ENCODE measurements at regions not wholly inside any gene's neighbourhood (a gene's known extent, or its start where the extent isn't known, plus 50 kb on each side); places are given as distances from the start of the nearest gene placed in this dataset.
A peak's percentile ranks its signal among the peaks of the same experiment; 100 is the strongest.
"Not testable (repeated sequence)": the region's sequence is repeated elsewhere in the genome, so short reads cannot be mapped to it uniquely, and the experiment has no call there.

DNA sequence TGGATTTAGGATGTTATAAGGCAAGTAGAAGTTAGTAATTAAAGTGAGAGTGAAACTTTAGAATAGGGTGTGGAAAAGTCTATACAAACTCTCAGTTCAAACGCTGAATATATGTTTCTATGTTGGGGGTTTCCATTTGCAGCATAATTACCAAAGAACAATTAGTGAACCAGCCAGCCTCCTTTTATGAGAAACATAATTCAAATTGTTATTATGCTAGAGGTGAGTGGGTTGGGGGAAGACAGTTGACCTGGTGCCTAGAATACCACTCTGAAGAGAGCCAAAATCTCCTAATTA, 435.8 kb downstream of the MDFIC start:
- DNase-seq (ENCODE audit: low read depth, low spot score) = no peak

DNA sequence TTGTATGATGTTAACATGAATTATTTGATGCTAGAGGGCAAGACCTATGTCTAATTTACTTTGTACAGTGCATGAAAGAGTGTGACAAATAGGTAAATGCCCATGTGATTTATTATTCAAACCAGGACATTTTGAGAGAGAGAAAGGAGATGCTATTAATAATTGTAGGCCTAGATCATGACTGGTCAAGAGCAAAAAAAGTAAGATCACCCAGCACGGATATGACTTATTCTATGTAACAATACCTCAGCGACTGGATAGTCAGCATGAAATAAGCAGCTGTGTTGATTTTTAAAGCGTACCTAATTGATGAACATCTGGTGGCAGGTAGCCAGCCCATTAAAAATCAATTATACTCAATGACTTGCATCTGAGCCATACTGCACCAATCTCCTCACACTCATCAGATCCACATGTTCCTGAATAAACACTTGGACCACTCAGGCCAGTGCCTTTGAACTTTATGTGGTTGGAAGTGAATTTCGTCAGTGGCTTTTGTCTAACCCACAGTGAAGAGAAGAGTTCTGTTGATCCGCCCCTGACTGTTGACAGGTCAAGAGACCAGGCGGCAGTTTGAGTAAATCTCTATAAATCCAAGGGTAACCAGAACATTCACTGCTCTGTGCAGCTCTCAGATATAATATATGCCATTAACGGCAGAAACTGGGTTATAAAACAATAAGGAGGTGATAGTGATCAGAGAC, 435.3 kb downstream of the MDFIC start:
- no peak for DNase-seq (ENCODE audit: low read depth, low spot score)

DNA sequence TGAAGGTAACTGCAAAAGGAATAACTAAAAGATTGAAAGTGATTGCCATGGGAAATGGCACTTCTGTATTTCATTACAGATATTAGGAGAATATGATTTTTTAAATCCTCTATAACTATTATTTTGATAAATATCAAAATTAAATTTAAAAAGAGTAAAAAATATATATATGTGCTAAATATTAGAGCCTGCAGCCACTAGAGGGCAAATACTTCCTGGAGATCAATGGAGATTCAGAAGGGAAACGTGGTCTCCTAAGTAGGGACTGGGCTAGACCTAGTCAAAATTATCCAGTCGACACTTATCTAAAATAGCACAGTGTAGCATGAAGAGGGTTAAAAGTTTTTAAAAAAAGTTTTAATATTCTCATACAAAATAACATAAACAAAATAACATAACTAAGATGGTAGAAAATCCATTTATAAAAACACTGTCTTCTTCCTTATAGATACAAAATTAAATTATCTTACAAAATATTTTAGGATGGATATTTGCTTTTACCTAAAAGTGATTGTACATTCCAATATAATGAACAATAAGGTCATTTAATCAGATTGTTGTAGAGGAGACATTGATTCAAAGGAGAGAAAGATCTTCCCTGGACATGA, 434.3 kb downstream of the MDFIC start:
- no peak for DNase-seq (ENCODE audit: low read depth, low spot score)

DNA sequence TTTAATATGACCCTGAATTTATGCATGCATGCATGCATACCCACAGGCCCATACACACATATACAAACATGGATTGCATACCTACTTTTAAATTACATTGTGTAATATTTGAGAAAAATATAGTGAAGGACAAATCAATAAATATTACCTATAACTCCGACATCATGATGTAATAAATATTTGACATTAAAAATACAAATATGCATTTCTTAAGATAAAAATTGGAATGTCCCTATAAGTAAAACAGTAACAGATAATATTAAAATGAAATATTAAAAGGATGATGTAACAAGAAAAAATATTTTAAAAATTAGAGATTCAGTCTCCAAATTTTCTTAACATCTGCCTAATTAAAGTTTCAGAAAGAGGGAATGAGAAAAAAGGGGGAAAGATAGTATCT, 433.0 kb downstream of the MDFIC start:
- no peak for DNase-seq (ENCODE audit: low read depth, low spot score)

DNA sequence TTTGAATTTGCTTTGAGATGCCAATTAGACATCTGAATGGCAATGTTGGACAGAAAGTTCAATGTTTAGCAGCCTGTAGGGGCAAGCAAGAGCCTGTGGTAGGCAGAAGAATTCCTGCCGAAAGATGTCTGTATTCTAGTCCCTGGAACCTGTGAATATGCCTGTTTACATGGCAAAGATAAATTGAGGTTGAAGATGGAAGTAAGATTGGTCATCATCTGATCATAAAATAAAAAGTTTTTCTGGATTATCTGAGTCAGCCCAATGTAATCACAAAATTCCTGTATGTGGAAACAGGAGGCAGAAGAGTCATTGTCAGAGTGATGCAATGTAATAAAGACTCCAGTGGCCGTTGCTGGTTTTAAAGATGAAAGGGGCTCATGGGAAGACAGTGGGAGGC, 430.5 kb downstream of the MDFIC start:
- DNase-seq (ENCODE audit: low read depth, low spot score) = no peak

DNA sequence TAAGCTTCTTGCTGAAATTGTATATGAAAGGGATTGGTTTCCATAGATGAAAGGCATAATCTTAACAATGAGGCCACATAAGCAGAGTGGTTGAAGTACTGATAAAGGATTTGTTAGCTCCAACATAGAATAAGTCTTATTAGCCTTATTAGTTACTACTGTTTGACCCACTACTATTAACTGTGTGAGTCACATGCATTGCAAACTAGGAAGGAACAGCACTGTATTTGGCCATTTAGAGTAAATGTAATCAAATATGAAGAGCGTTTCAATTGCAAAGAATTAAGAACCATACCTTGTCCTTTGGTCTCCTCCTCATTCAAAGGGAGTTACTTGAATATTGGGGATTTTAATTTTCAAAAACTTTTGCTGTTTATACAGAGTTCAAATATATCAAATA, 428.9 kb downstream of the MDFIC start:
- DNase-seq (ENCODE audit: low read depth, low spot score) = no peak

DNA sequence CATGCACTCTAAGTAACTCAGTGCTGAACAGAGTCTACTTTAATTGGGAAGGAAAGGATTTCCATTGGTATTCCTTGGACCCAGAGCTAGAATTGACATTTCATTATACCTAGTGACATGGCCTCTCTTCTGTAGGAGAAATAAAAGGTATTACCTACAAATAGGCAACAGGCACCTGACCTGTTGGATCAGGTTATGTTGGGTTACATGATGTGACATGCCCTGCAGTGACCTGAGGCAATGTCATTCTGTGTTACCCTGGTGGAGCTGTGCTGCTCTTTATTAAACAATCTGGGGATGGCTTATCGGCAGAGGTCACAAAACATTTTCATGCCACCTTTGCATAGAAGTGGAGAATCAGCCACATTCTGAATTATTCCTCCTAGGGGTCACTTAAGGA, 427.7 kb downstream of the MDFIC start:
- no peak for DNase-seq (ENCODE audit: low read depth, low spot score)

DNA sequence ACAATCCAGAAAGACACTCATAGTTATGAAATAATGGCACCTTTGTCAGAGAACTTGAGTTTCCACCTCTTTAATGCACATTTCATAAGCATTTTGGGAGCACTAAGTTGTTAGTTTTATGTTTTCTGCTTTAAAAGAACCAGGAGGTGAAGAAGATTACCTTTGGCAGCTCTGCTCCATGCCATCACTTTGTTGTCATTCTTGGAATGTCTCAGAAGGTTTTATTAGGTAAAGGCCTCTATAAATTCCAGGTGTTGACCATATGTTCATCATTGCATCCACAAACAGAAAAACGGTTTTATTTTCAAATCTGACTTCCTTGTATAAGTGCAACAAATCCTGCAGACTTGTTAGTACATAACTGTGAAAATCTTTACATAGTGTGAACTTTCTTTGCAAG, 424.8 kb downstream of the MDFIC start:
- DNase-seq (ENCODE audit: low read depth, low spot score) = no peak

DNA sequence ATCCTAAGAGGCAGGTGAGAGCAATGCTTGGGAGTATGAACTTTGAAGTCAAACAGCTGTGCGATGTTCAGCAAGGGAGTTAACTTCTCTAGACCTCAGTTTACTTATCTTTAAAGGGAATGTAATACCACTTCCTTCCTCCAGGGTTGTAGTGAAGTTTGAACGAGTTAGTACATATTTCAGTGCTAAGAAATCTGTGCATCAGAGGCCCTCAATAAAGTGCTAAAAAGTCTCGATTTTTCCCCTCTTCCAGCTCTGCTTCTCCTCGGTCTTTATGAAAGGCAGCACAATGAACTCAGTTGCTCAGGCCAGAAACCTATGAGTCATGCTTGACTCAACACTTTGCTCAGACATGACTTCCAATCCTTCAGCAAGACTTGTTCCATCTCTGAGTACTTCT, 418.9 kb downstream of the MDFIC start:
- peak; percentile 13 for DNase-seq (ENCODE audit: low read depth, low spot score)

DNA sequence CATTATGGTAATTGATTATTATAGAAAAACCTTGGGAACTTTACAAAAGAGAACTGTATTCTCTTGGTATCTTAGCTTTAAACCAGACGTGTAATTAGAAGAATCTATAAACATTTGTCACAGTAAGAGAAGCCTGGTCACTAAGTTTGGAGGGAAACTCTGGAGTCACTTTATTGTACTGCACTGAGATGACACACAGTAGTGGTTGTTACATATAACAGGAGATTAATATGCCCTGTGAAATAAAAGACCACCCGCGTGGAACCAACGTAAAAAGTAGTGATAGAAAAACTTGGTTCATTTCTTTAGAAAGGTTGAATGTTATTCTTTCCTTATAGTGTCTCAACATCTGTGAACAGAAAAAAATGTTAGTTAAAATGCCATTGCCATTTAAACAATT, 416.1 kb downstream of the MDFIC start:
- no peak for DNase-seq (ENCODE audit: low read depth, low spot score)

DNA sequence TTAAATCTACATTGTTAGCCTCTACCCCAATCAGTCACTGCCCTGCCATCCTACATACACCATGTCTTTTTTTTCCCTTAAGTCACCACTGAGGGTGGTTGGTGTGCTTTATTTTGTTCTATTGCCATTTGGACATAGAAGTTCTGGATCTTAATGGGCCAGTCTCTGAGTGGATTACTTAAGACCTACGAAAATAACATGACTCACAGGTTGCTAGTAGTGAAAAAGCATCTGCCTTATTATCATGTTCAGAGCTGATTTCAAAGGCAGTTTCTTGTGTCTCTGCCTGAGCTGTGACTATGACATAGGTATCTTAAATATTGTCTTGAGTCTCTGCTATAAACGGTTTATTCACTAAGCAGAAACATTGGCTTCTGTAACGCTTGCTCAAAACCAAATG, 410.8 kb downstream of the MDFIC start:
- DNase-seq (ENCODE audit: low read depth, low spot score) = no peak

DNA sequence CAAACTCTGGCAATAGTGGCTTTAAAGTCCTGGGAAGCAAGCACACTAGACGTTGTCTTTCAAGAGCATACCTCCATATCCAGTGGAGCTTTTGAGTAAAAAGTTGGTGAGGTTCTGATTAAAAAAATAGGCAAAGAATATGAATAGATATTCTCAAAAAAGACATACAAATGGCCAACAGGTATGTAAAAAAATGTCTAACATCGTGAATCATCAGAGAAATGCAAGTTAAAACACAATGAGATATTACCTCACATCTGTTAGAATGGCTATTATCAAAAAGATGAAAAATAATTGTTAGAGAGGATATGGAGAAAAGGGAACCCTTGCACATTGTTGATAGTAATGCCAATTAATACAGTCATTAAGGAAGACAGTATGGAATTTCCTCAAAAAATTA, 407.1 kb downstream of the MDFIC start:
- DNase-seq (ENCODE audit: low read depth, low spot score) = no peak

DNA sequence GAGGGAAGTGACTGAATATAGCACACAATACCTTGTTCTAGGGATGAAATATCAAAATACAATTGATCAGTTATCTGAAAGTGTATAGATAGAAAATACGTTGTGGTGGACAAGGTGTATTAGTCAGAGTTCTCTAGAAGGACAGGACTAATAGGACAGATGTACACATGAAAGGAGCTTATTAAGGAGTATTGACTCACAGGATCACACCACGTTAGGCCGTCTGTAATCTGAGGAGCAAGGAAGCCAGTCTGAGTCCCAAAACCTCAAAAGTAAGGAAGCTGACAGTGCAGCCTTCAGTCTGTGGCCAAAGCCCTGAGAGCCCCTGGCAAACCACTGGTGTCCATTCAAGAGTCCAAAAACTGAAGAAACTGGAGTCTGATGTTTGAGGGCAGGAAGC, 406.1 kb downstream of the MDFIC start:
- no peak for DNase-seq (ENCODE audit: low read depth, low spot score)

DNA sequence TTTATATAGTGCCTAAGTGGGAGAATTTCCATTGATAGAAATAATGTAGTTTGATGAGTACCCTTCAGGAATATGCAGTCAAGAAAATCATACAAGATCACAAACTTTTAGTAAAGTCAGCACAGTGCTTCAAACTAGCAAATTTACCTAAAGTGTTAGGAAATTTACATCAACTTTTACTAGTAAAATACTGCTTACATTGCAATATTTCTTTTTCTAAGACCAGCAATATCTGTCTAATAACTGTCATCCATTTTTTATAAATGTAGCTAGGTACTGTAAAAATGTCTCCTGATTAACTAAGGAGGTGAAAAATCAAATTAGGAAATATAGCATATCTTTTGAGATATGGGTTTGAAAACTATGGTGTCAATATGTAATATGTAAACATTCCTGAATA, 405.4 kb downstream of the MDFIC start:
- DNase-seq (ENCODE audit: low read depth, low spot score) = no peak

DNA sequence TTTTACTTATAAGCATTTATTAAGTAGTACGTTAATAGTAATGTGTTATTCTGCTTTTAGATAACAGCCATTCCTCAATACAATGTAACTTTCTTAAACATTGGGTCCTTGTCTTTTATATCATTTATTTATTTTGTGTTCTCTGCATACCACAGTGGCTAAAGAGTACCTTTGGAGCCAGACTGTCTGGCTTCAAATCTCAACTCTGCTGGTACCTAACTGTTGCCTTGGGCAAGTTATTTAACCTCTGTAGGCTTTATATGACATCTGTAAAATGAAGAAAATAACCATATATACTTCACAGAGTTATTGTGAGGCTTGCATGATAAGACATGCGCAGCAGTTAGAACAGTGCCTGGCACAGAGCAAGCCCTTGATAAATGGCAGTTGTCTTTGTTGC, 397.6 kb downstream of the MDFIC start:
- no peak for DNase-seq (ENCODE audit: low read depth, low spot score)

DNA sequence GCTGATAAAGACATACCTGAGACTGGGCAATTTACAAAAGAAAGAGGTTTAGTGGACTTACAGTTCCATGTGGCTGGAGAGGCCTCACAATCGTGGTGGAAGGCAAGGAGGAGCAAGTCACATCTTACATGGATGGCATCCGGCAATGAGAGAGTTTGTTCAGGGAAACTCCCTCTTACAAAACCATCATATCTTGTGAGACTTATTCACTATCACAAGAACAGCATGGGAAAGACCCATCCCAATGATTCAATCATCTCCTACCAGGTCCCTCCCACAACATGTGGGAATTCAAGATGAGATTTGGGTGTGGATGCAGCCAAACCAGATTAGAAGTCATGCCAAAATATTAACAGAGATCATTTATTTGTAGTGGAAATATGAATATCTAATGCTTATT, 388.4 kb downstream of the MDFIC start:
- not testable (repeated sequence) for DNase-seq (ENCODE audit: low read depth, low spot score)

DNA sequence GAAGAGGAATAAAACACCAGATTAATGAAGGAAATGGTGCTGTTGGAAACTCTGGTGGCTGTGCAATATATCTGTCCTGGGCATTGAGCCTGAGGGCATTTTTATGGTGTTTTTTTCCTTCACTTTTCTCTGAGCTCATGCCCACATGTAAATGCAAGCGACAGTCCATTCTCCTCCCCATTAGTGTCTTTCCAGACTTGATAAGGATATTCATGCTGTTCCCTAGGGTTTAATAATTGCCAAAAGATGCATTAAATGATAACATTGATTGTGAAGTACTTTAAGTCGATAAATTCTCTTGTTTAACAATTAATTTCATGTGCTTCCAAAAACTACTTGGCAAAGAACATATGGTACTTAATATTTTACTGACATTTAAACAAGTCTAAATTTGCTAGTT, 384.7 kb downstream of the MDFIC start:
- no peak for DNase-seq (ENCODE audit: low read depth, low spot score)

DNA sequence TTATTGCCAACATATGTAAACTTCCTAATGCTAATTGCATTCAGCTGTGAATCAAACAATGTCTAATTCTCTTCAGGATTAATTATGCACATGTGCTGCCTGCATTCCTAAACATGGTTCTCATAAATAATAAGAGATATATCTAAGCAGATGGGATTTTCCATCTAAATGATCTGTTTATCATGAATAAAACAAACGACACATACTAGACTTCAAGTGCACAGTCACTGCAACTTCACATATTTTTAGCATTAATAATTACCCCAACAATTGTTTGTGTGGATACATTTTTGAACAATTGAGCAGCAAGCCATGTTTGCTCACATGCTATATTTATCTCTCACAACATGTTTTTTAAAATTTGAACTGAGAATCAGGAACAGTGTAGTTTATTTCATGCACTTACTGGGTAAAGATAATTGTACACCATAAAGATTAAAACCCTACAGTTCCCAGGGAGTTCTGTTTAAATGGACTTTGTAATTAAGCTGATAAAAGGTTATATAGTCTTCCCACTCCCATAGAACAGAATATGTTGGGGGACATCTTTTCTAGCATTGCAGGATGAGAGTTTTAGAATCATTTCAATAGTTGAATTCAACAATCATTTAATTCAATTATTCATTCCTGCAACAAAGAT, 378.5 kb downstream of the MDFIC start:
- DNase-seq (ENCODE audit: low read depth, low spot score) = no peak

DNA sequence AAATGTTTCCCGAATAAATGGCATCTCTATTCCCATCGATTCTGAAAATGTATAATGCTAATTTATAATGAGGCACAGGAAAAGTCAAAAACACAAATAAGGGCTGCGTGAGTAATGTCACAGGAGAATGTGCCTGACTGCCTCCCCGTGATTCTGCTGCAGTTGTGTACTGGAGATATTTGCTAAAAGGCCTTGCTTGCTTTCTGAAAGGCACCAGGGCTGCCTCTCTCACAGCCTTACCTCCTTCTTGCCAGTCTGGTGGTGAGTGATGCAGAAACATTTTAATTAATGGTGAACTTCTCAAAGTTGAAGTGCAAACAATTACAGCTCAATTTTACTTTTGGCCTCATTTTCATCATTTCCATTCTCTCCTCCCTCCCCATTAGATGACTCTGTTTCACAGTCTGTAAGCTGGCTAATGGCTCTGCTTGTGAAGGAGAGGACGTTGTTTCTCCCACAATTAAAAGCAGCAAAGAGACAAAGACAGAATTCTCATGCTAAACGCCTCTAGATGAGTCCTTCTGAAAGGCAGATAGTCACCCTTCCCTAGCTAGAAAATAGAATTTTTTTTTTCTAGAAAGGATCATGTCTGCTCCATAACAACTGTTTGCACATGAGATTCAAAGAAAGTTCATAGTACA, 377.6 kb downstream of the MDFIC start:
- no peak for DNase-seq (ENCODE audit: low read depth, low spot score)

DNA sequence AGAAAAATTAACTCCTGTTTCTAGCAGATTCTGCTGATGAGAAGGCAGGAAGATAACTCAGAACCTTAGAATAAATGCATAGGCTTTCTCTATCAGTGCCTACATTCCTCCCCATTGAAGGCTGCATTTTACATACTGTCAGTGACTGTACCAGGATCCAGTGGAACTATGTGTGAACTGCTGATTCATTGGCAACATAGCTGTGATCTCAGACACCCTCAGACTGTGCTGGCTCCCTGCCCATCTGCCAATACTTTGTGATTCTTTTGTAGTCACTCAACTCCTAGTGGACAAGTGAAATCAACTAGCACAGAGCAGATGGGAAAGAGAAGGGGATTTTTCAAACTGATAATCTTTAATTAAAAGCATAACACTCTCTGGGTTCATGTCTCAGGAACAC, 375.8 kb downstream of the MDFIC start:
- DNase-seq (ENCODE audit: low read depth, low spot score) = peak; percentile 36

DNA sequence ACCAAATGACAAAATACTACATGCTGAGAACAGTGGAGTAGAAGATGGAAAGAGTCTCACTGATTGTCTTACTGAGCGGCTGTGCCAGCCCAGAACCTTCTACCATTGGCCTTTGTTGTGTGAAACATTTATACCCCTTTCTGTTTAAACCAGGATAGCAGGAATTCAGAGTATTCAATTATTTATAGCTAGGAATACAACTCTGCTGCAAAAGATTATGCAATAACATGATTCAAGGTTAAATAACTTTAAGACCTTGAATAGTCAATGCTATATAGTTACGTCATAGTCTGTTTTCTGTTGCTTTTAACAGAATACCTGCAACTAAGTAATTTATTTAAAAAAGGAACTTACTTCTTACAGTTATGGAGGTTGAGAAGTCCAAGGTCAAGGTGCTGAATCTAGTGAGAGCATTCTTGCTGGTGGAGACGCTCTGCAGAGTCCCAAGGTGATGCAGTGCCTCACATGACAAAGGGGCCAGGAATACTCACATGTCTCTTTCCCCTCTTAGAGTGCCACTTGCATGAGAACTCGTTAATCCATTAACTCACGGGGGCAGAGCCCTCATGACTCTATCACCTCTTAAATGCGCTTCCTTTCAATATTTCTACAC, 371.8 kb downstream of the MDFIC start:
- no peak for DNase-seq (ENCODE audit: low read depth, low spot score)

DNA sequence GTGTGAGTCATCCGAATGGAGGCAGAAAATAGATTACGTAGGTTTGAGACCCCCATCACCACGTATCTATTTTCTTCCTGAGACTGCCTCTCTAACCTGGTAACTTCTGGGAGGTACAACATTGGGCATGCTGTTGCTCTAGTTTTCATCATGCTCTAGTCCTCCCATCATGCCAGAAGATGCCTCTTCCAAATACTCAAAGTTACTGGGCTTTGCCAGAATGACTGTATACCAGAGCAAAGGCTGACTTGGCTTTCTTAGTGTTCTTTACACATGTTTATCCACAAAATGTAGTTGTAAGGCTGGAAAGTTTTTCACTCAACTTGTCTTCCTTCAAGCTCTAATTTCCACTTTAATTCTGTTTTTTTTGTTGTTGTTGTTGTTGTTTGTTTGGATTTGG, 370.5 kb downstream of the MDFIC start:
- no peak for DNase-seq (ENCODE audit: low read depth, low spot score)

DNA sequence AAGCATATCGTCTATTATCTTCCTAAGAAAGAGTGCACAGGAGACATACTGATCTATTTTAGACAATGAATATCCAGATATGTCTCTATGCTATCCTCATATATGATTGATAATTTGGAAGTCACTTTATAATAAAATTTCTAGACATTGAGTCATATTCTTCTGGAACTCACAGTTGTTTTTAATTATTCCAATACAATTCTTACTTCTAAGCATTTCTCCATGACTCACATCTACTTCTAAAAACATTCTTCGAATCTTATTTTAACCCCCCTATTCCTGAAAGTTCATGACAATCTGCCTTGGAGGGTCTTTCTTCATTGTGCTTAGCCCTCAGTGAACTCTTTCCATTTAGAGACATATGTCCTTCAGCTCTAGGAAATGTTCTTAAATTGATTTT, 368.1 kb downstream of the MDFIC start:
- DNase-seq (ENCODE audit: low read depth, low spot score) = no peak

All from smooth muscle cell of the brain vasculature (primary cell).